ENCODE measurements at regions not wholly inside any gene's neighbourhood (a gene's known extent, or its start where the extent isn't known, plus 50 kb on each side); places are given as distances from the start of the nearest gene placed in this dataset.

DNA sequence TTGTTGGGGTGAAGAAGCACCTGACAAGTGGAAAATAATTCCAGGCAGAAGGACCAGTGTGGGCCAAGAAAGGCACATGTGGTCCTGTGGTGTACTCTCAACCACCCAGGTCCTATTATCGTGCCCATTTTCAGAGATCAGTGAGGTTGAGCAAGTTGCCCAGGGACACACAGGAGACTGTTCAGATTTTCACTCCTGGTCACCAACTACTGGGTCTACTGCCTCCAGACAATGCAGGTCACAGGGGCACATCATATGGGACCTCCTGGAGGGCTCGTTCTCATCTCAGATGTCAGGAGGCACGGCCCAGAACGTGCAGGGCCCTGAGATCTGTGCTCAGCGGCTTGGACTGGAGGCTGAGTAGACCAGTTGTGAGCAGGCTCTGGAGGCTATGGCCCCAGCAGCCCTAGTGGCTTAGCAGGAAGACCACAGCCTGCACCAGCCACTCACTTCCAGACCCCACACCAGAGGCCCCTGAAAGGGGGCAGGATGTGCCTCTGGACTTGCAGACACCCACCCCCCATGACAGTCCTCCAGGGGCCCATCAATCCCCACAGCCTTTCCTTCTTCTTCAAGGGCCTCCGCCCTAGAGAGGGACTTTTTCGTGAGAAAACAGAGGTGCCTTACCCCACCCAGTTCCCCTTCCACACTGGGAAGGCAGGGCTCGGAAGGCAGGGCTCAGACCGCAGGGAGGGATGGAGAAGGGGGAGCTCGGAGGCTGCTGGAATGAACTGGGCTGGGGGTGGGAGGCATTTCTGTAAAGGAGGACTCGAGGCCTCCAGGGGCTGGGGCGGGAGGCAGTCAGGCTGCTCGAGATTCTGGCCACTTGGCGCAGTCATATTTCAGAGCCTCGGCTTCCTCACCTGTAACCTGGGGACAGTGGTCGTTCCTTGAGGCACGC is 82.7 kb upstream of the NEURL1B start:
- no peak overlapping the region for H3K4me3 Mint-ChIP-seq (ENCODE audit: unreplicated experiment)
- no peaks in the 10 kb centered on the region for H3K9me3 ChIP-seq
- no peaks in the 10 kb centered on the region for H3K9me3 Mint-ChIP-seq (ENCODE audit: unreplicated experiment)
- ChIA-PET CTCF (interaction anchor here (0.7 kb wide), 1 partner anchor 10 kb away, joined by 3 read pairs; no protein-coding TSS in a partner anchor), POLR2A (no interaction called here)
- H3K4me3 ChIP-seq (ENCODE audit: low read depth, low read length), result no peak overlapping the region
- H3K4me1 ChIP-seq, result no peaks in the 10 kb centered on the region; the same call in 1 of the 2 replicates
- DNase-seq, result no peak
- no peaks in the 10 kb centered on the region for H3K36me3 ChIP-seq (ENCODE audit: control insufficient read depth, insufficient read depth, low read length)
- no peak overlapping the region for H3K27ac Mint-ChIP-seq (ENCODE audit: unreplicated experiment)
- no peaks in the 10 kb centered on the region for H3K27me3 ChIP-seq (replicated peaks; ENCODE audit: control insufficient read depth, insufficient read depth, low read length)
- no TSS peak for BruUV-seq (replicated peaks)
- peaks cover 8% of the 10 kb centered on the region for H3K4me1 Mint-ChIP-seq (ENCODE audit: low read depth, unreplicated experiment)
- H3K27me3 Mint-ChIP-seq (ENCODE audit: insufficient read depth, unreplicated experiment), result no peaks in the 10 kb centered on the region
- no peaks in the 10 kb centered on the region for H3K36me3 Mint-ChIP-seq (ENCODE audit: insufficient read depth, unreplicated experiment)
- intact Hi-C loops (cut with micrococcal nuclease; ENCODE audit: unreplicated experiment), result no loop called here
- TF ChIP-seq, protein P1, sequence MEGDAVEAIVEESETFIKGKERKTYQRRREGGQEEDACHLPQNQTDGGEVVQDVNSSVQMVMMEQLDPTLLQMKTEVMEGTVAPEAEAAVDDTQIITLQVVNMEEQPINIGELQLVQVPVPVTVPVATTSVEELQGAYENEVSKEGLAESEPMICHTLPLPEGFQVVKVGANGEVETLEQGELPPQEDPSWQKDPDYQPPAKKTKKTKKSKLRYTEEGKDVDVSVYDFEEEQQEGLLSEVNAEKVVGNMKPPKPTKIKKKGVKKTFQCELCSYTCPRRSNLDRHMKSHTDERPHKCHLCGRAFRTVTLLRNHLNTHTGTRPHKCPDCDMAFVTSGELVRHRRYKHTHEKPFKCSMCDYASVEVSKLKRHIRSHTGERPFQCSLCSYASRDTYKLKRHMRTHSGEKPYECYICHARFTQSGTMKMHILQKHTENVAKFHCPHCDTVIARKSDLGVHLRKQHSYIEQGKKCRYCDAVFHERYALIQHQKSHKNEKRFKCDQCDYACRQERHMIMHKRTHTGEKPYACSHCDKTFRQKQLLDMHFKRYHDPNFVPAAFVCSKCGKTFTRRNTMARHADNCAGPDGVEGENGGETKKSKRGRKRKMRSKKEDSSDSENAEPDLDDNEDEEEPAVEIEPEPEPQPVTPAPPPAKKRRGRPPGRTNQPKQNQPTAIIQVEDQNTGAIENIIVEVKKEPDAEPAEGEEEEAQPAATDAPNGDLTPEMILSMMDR (IDR thresholded peaks at IDR 0.05; ENCODE audit: insufficient read depth in 1 of 2, low read depth in 1 of 2, low read length in 1 of 2, severe bottlenecking in 1 of 2, unreplicated experiment in 1 of 2), result no peak

- BruUV-seq (replicated peaks), result no TSS peak
- Mint-ChIP-seq H3K4me3 (ENCODE audit: unreplicated experiment) (no peak overlapping the region), H3K27ac (ENCODE audit: unreplicated experiment) (no peak overlapping the region), H3K36me3 (ENCODE audit: insufficient read depth, unreplicated experiment) (no peaks in the 10 kb centered on the region), H3K4me1 (ENCODE audit: low read depth, unreplicated experiment) (no peaks in the 10 kb centered on the region), H3K9me3 (ENCODE audit: unreplicated experiment) (no peaks in the 10 kb centered on the region), H3K27me3 (ENCODE audit: insufficient read depth, unreplicated experiment) (peaks cover 3% of the 10 kb centered on the region)
- Histone ChIP-seq H3K4me3 (ENCODE audit: low read depth, low read length) (no peak overlapping the region), H3K27me3 (replicated peaks; ENCODE audit: control insufficient read depth, insufficient read depth, low read length) (no peaks in the 10 kb centered on the region), H3K36me3 (ENCODE audit: control insufficient read depth, insufficient read depth, low read length) (no peaks in the 10 kb centered on the region), H3K4me1 (no peaks in the 10 kb centered on the region), H3K9me3 (no peaks in the 10 kb centered on the region)
- DNase-seq, result no peak
- CTCF ChIA-PET, result interaction anchor here (0.7 kb wide), 1 partner anchor 9 kb away, joined by 3 read pairs; no protein-coding TSS in a partner anchor
- POLR2A ChIA-PET, result no interaction called here
- TF ChIP-seq, protein P1 (IDR thresholded peaks at IDR 0.05; ENCODE audit: insufficient read depth in 1 of 2, low read depth in 1 of 2, low read length in 1 of 2, severe bottlenecking in 1 of 2, unreplicated experiment in 1 of 2), result no peak
- intact Hi-C loops (cut with micrococcal nuclease; ENCODE audit: unreplicated experiment), result no loop called here
Measured at GRCh38 chr5:172556971-172557461, 84.0 kb upstream of the NEURL1B start.

- Histone ChIP-seq H3K4me3 (ENCODE audit: low read depth, low read length) (no peak overlapping the region), H3K27me3 (replicated peaks; ENCODE audit: control insufficient read depth, insufficient read depth, low read length) (no peaks in the 10 kb centered on the region), H3K36me3 (ENCODE audit: control insufficient read depth, insufficient read depth, low read length) (no peaks in the 10 kb centered on the region), H3K4me1 (no peaks in the 10 kb centered on the region), H3K9me3 (no peaks in the 10 kb centered on the region)
- intact Hi-C loops (cut with micrococcal nuclease; ENCODE audit: unreplicated experiment), result no loop called here
- no peaks in the 10 kb centered on the region for H3K9me3 Mint-ChIP-seq (ENCODE audit: unreplicated experiment)
- BruUV-seq (replicated peaks), result no TSS peak
- DNase-seq, result no peak
- POLR2A ChIA-PET, result no interaction called here
- H3K4me3 Mint-ChIP-seq (ENCODE audit: unreplicated experiment), result no peak overlapping the region
- H3K36me3 Mint-ChIP-seq (ENCODE audit: insufficient read depth, unreplicated experiment), result no peaks in the 10 kb centered on the region
- H3K4me1 Mint-ChIP-seq (ENCODE audit: low read depth, unreplicated experiment), result no peaks in the 10 kb centered on the region
- CTCF ChIA-PET, result interaction anchor here (0.6 kb wide), 1 partner anchor 57 kb away, joined by 4 read pairs; no protein-coding TSS in a partner anchor
- no peak overlapping the region for H3K27ac Mint-ChIP-seq (ENCODE audit: unreplicated experiment)
- peaks cover 3% of the 10 kb centered on the region for H3K27me3 Mint-ChIP-seq (ENCODE audit: insufficient read depth, unreplicated experiment)
- TF ChIP-seq, protein P1 (IDR thresholded peaks at IDR 0.05; ENCODE audit: insufficient read depth in 1 of 2, low read depth in 1 of 2, low read length in 1 of 2, severe bottlenecking in 1 of 2, unreplicated experiment in 1 of 2), result no peak
Measured at GRCh38 chr5:172556262-172556661, 84.8 kb upstream of the NEURL1B start.

All from Caco-2 (cell line).